GM12875 (cell line): ENCODE measurements at regions not wholly inside any gene's neighbourhood (a gene's known extent, or its start where the extent isn't known, plus 50 kb on each side); places are given as distances from the start of the nearest gene placed in this dataset.
"Not testable (repeated sequence)": the region's sequence is repeated elsewhere in the genome, so short reads cannot be mapped to it uniquely, and the experiment has no call there.

Experiments
- H3K4me3 ChIP-seq: one replicate; pipeline ENCODE4 v1.5.1; 2011; ENCODE audit warnings: low read depth, low read length, control low read depth
- TF ChIP-seq, protein P1 (sequence below): IDR thresholded peaks from 2 replicates; pipeline ENCODE4 v1.5.1; 2011; ENCODE audit warnings: low read depth, mild to moderate bottlenecking, control low read depth, inconsistent platforms, low read length, moderate library complexity, borderline replicate concordance; ENCODE audit not compliant: insufficient read depth

DNA sequence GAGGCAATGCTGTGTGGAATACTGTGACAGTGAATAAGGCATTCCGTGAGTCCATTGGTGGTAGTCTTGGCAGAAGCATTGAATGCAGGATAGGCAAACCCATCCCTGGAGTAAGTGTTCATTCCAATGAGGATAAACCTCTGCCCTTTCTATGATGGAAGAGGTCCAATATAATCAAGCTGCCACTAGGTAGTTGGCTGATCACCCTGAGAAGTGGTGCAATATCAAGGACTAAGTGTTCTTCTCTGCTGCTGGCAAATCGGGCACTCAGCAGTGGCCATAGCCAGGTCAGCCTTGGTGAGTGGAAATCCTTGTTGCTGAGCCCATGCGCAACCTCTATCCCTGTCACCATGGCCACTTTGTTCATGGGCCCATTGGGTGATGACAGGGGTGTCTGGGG, 70.1 kb downstream of the FBXO4 start:
- TF ChIP-seq, protein P1, sequence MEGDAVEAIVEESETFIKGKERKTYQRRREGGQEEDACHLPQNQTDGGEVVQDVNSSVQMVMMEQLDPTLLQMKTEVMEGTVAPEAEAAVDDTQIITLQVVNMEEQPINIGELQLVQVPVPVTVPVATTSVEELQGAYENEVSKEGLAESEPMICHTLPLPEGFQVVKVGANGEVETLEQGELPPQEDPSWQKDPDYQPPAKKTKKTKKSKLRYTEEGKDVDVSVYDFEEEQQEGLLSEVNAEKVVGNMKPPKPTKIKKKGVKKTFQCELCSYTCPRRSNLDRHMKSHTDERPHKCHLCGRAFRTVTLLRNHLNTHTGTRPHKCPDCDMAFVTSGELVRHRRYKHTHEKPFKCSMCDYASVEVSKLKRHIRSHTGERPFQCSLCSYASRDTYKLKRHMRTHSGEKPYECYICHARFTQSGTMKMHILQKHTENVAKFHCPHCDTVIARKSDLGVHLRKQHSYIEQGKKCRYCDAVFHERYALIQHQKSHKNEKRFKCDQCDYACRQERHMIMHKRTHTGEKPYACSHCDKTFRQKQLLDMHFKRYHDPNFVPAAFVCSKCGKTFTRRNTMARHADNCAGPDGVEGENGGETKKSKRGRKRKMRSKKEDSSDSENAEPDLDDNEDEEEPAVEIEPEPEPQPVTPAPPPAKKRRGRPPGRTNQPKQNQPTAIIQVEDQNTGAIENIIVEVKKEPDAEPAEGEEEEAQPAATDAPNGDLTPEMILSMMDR: no peak
- no peak overlapping the region for H3K4me3 ChIP-seq

DNA sequence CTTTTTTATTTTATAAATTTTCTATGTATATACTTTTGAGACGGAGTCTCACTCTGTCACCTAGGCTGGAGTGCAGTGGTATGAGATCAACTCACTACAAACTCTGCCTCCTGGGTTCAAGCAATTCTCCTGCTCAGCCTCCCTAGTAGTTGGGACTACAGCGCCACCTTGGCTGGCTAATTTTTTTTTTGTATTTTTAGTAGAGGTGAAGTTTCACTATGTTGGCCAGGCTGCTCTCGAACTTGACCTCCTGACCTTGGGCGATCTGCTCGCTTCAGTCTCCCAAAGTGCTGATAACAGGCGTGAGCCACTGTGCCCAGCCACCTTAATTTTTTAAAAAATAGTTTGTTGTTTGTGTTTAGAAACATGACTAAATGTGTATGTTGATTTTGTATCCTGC, 76.6 kb downstream of the FBXO4 start:
- TF ChIP-seq, protein P1: no peak
- no peak overlapping the region for H3K4me3 ChIP-seq

DNA sequence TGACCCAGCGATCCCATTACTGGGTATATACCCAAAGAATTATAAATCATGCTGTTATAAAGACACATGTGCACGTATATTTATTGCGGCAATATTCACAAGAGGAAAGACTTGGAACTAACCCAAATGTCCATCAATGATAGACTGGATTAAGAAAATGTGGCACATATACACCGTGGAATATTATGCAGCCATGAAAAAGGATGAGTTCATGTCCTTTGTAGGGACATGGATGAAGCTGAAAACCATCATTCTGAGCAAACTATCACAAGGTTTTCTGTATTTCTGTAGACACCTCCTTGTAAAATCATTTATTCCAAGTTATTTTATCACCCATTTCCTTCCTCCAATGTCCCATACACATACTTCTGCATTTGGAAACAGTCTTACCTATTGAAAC, 78.8 kb downstream of the FBXO4 start:
- not testable (repeated sequence) for H3K4me3 ChIP-seq

DNA sequence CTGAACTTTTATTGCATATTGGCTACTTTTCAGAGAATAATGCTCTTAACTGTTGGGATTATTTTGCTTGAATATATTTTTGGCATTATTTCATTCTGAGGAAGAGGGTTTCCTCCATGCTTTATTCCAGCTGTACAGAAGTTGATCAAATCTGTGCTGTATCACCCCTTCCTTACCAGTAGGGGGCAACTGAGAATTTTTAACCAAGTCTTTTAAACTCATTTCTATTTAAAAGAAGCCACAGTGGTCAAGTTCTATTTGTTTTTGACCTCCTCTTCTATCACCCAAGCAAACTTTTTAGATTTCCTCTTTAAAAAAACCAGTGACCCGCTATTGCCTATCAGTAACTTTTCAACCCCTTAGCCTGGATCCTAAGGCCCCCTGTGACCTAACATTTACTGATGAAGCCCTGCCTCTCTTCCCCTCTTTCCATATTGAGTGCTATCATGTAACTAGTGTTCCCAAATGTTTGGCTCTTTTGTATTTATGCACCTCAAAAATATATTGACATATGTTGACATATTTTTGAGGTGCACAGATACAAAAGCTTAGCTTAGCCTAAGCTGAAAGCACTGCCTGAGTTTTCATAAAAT, 80.6 kb downstream of the FBXO4 start:
- TF ChIP-seq, protein P1: peak; percentile 63; the same call in 1 of the 2 replicates
- H3K4me3 ChIP-seq: no peak overlapping the region

DNA sequence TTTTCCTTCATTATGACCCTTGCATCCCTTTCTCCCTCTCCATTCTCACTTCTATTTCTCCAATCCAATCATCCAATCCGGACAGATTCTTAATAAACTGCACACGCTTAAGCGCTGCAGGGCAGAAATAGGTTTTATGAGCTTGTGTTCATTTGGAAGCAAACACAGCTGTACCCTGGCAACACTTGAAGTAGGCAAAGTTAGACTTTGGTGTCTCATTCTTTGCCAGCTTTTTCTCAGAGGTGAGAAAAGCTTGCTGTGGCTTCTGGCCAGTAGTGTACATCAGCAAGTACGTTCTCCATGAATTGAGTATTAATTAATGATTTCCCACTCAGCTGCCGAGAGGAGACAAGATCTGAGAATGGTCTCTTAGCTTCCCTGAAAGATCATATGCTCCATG, 88.5 kb downstream of the FBXO4 start:
- H3K4me3 ChIP-seq: no peak overlapping the region
- TF ChIP-seq, protein P1: no peak

DNA sequence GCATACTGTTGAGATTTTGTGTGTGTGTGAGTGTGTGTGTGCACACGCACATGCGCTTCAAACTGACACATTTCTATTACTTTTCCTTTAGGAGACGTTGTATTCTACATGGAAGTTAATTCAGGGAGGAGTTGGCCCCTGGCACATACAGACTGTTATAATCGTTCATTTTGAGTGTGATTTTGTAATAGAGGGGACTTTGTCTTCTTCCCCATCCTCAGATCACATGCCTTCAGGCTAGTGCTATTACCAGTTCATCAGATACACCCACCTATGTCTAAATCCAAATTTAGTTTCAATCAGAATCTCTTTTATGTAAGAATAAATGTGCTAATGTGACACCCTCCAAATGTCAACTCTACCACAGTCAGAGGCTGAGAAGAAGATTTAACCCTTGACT, 90.2 kb downstream of the FBXO4 start:
- TF ChIP-seq, protein P1: no peak
- no peak overlapping the region for H3K4me3 ChIP-seq

DNA sequence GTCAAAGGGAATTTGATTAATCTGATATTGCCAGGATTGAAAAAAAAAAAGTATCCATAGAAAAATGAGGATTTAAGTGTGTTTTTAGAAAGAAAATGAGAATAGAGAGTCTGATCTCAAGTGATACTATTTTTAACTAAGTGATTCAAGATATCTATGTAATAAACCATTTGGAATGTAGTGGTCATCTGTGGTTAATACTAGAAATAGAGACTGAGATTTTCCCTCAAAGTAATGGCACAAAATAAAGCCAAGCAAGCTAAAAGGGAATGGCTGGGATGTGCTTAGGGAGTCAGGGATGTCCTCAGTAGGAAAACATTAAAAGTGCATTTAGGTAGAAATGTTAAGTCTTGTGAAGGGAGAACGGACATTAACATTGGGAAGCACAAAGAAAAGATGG, 90.6 kb downstream of the FBXO4 start:
- TF ChIP-seq, protein P1: no peak
- no peak overlapping the region for H3K4me3 ChIP-seq
